ENCODE measurements at regions not wholly inside any gene's neighbourhood (a gene's known extent, or its start where the extent isn't known, plus 50 kb on each side); places are given as distances from the start of the nearest gene placed in this dataset.

- Histone ChIP-seq H3K9ac (ENCODE audit: low read depth, low read length, poor library complexity, severe bottlenecking) (no peak overlapping the region), H3K27me3 (ENCODE audit: insufficient read depth, low read length, poor library complexity, severe bottlenecking) (no peaks in the 10 kb centered on the region), H3K4me2 (ENCODE audit: low read depth, low read length, poor library complexity, severe bottlenecking) (no peak overlapping the region), H3K4me1 (ENCODE audit: insufficient read depth, low read length, poor library complexity, severe bottlenecking) (no peaks in the 10 kb centered on the region), H4K20me1 (ENCODE audit: insufficient read depth, low read length, poor library complexity, severe bottlenecking) (no peaks in the 10 kb centered on the region), H2AFZ (ENCODE audit: low read length) (no peak overlapping the region), H3K36me3 (ENCODE audit: insufficient read depth, low read length) (no peaks in the 10 kb centered on the region), H3K9me2 (replicated peaks; ENCODE audit: low read depth, low read length) (no peaks in the 10 kb centered on the region), H3F3A (ENCODE audit: low read depth) (no peaks in the 10 kb centered on the region), H3K79me2 (ENCODE audit: insufficient read depth, low read length) (no peaks in the 10 kb centered on the region), H3K4me3 (ENCODE audit: low read length, poor library complexity, severe bottlenecking) (no peak overlapping the region), H3K9me3 (ENCODE audit: insufficient read depth, low read depth, low read length) (peaks cover 2% of the 10 kb centered on the region; the same call in 1 of the 2 replicates)
- TF ChIP-seq, protein P1, sequence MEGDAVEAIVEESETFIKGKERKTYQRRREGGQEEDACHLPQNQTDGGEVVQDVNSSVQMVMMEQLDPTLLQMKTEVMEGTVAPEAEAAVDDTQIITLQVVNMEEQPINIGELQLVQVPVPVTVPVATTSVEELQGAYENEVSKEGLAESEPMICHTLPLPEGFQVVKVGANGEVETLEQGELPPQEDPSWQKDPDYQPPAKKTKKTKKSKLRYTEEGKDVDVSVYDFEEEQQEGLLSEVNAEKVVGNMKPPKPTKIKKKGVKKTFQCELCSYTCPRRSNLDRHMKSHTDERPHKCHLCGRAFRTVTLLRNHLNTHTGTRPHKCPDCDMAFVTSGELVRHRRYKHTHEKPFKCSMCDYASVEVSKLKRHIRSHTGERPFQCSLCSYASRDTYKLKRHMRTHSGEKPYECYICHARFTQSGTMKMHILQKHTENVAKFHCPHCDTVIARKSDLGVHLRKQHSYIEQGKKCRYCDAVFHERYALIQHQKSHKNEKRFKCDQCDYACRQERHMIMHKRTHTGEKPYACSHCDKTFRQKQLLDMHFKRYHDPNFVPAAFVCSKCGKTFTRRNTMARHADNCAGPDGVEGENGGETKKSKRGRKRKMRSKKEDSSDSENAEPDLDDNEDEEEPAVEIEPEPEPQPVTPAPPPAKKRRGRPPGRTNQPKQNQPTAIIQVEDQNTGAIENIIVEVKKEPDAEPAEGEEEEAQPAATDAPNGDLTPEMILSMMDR (conservative IDR thresholded peaks at IDR 0.05; ENCODE audit: low read length), result no peak
- TF ChIP-seq EZH2phosphoT487 (IDR thresholded peaks at IDR 0.05; ENCODE audit: borderline replicate concordance), result no peak
Measured at GRCh38 chr7:67738958-67739357, 742.3 kb downstream of the TYW1 start.

DNA sequence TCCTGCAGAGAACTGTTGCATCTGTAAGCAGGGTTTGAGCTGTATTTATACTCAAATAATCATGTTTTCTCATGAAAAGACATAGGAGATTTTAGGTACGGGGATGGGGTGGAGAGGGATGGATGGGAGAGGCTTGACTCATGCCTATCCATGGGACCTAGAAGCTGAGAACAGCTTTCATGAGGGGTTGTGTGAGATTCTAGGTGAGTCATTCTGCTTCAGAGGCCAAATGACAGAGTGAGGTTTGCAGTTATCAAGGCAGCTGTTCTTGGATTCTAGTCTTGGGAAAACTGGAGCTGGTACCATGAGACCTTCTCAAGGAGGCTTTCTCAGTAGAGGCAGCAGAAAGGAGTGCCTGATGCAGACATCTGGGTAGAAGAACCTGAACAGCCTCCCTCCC lies 746.9 kb downstream of the TYW1 start:
- H2AFZ ChIP-seq (ENCODE audit: low read length), result no peak overlapping the region
- TF ChIP-seq, protein P1 (conservative IDR thresholded peaks at IDR 0.05; ENCODE audit: low read length), result no peak
- no peak for TF ChIP-seq EZH2phosphoT487 (IDR thresholded peaks at IDR 0.05; ENCODE audit: borderline replicate concordance)
- no peak overlapping the region for H3K4me2 ChIP-seq (ENCODE audit: low read depth, low read length, poor library complexity, severe bottlenecking)
- H3K9me3 ChIP-seq (ENCODE audit: insufficient read depth, low read depth, low read length), result no peaks in the 10 kb centered on the region; the same call in 1 of the 2 replicates
- no peaks in the 10 kb centered on the region for H3K79me2 ChIP-seq (ENCODE audit: insufficient read depth, low read length)
- no peaks in the 10 kb centered on the region for H3F3A ChIP-seq (ENCODE audit: low read depth)
- H3K4me3 ChIP-seq (ENCODE audit: low read length, poor library complexity, severe bottlenecking), result no peak overlapping the region
- H3K27me3 ChIP-seq (ENCODE audit: insufficient read depth, low read length, poor library complexity, severe bottlenecking), result no peaks in the 10 kb centered on the region
- no peaks in the 10 kb centered on the region for H3K36me3 ChIP-seq (ENCODE audit: insufficient read depth, low read length)
- no peaks in the 10 kb centered on the region for H3K9me2 ChIP-seq (replicated peaks; ENCODE audit: low read depth, low read length)
- no peaks in the 10 kb centered on the region for H3K4me1 ChIP-seq (ENCODE audit: insufficient read depth, low read length, poor library complexity, severe bottlenecking)
- H3K9ac ChIP-seq (ENCODE audit: low read depth, low read length, poor library complexity, severe bottlenecking), result no peak overlapping the region
- H4K20me1 ChIP-seq (ENCODE audit: insufficient read depth, low read length, poor library complexity, severe bottlenecking), result no peaks in the 10 kb centered on the region

GRCh38 chr7:67752227-67752626 lies 755.6 kb downstream of the TYW1 start:
- no peak overlapping the region for H3K4me3 ChIP-seq (ENCODE audit: low read length, poor library complexity, severe bottlenecking)
- no peaks in the 10 kb centered on the region for H3F3A ChIP-seq (ENCODE audit: low read depth)
- no peaks in the 10 kb centered on the region for H3K4me1 ChIP-seq (ENCODE audit: insufficient read depth, low read length, poor library complexity, severe bottlenecking)
- no peak overlapping the region for H3K9ac ChIP-seq (ENCODE audit: low read depth, low read length, poor library complexity, severe bottlenecking)
- H3K27me3 ChIP-seq (ENCODE audit: insufficient read depth, low read length, poor library complexity, severe bottlenecking), result no peaks in the 10 kb centered on the region
- H3K36me3 ChIP-seq (ENCODE audit: insufficient read depth, low read length), result no peaks in the 10 kb centered on the region
- TF ChIP-seq EZH2phosphoT487 (IDR thresholded peaks at IDR 0.05; ENCODE audit: borderline replicate concordance), result no peak
- TF ChIP-seq, protein P1 (conservative IDR thresholded peaks at IDR 0.05; ENCODE audit: low read length), result no peak
- peaks cover 6% of the 10 kb centered on the region; the same call in 1 of the 2 replicates for H3K9me3 ChIP-seq (ENCODE audit: insufficient read depth, low read depth, low read length)
- no peak overlapping the region for H3K4me2 ChIP-seq (ENCODE audit: low read depth, low read length, poor library complexity, severe bottlenecking)
- H2AFZ ChIP-seq (ENCODE audit: low read length), result no peak overlapping the region
- H3K9me2 ChIP-seq (replicated peaks; ENCODE audit: low read depth, low read length), result no peaks in the 10 kb centered on the region
- H3K79me2 ChIP-seq (ENCODE audit: insufficient read depth, low read length), result no peaks in the 10 kb centered on the region
- no peaks in the 10 kb centered on the region for H4K20me1 ChIP-seq (ENCODE audit: insufficient read depth, low read length, poor library complexity, severe bottlenecking)
